GM12892 (cell line): ENCODE measurements at regions not wholly inside any gene's neighbourhood (a gene's known extent, or its start where the extent isn't known, plus 50 kb on each side); places are given as distances from the start of the nearest gene placed in this dataset.

Experiments used
- POLR2A ChIP-seq: IDR thresholded peaks from 2 replicates; pipeline ENCODE4 v1.6.1; 2011; ENCODE audit warnings: low read depth, low read length, control low read depth
- POLR2AphosphoS5 ChIP-seq: IDR thresholded peaks from 2 replicates; pipeline ENCODE4 v1.6.1; 2011; ENCODE audit warnings: low read depth, low read length, control low read depth
- TAF1 ChIP-seq: IDR thresholded peaks from 2 replicates; pipeline ENCODE4 v1.6.1; 2011; ENCODE audit warnings: low read depth, mild to moderate bottlenecking, control low read depth, low read length, borderline replicate concordance

- TF ChIP-seq POLR2AphosphoS5: no peak
- TF ChIP-seq POLR2A: no peak
- no peak for TF ChIP-seq TAF1
Observed at GRCh38 chr5:2298781-2299180, 416.1 kb upstream of the IRX4 start.
